HK-2 (cell line): ENCODE measurements at regions not wholly inside any gene's neighbourhood (a gene's known extent, or its start where the extent isn't known, plus 50 kb on each side); places are given as distances from the start of the nearest gene placed in this dataset.

Experiments
- DNase-seq: peaks from one replicate; pipeline ENCODE4 v3.0.0-alpha.2; 2018; ENCODE audit not compliant: unreplicated experiment

DNA sequence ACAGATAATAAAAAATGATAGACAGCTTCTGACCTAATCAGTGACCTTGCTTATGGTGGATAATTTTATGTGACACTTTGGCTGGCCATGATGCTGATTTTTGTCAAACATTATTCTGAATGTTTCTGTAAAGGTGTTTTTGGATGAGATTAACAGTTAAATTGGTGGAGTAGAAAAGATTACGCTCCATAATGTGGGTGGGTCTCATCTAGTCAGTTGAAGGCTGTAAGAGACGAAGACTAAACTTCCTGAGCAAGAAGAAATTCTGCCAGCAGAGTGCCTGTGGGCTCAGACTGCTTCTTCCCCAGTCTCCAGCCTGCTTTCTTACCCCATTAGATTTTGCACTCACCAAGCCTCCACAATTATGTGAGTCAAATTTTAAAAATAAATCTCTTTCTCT lies 214.9 kb upstream of the ITGA4 start:
- no peak for DNase-seq

GRCh38 chr2:181243319-181243718 lies 213.9 kb upstream of the ITGA4 start:
- DNase-seq = no peak

DNA sequence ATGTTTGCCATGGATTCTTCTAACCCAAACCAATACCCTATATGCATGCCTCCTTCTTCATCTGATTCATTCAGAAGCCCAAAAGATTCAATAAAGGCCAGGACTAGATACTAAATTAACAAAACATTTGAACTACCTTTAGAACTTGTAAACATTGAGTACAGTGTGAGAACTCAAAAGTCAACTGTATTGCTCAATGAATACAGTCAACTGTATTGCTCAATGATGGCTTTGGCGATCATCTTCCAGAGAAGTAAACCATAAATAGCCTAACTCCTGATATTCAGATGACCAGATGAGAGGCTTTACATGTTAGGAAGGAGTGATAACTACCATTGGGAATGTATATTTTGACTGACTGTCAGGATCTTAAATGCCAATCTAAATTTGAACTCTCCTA lies 206.5 kb upstream of the ITGA4 start:
- no peak for DNase-seq

GRCh38 chr2:181252262-181253148 lies 204.7 kb upstream of the ITGA4 start:
- no peak for DNase-seq

DNA sequence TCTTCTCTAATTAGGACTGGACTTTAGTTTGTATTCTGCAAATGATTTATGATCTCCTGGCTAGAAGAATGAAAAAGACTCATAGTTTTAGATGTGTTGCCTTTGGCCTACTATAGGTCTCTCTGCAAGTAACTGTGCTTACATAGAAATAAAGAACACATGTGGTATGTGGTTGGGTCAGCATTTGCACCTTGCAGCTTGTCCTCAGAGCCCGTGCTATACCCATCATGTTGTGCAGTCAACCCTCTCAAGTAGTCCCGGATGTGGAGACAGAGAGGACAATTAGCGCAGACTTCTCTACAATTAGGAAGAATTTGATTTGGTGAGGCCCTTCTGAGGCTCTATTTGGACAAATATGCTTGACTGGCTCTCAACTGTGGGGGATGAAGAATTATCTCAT lies 203.7 kb upstream of the ITGA4 start:
- DNase-seq = no peak

GRCh38 chr2:181255651-181256050 lies 201.5 kb upstream of the ITGA4 start:
- DNase-seq = no peak

- DNase-seq = no peak
Observed at GRCh38 chr2:181258720-181259119, 198.5 kb upstream of the ITGA4 start.

- DNase-seq = no peak
Observed at GRCh38 chr2:181262782-181263181, 194.4 kb upstream of the ITGA4 start.

DNA sequence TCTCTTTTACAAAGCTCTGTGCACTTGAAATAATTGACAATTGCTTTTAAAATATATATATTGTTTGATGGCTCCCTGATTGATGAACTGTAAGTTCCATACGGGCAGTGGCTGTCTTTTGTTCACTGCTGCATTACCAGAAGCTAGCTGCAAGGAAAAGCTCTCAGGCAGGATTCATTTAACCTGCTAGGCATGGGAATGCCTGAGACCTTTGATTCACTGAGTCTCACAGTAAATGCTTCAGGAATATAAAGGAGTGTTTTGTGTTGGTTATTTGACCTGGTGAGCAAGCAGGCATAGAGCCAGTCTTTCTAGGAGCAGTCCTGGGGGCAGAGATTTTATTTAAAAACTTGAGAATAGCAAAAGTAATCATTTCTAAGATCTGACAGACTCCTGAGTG lies 193.2 kb upstream of the ITGA4 start:
- no peak for DNase-seq

- DNase-seq = no peak
Observed at GRCh38 chr2:181264441-181264840, 192.7 kb upstream of the ITGA4 start.

- no peak for DNase-seq
Observed at GRCh38 chr2:181266614-181267013, 190.6 kb upstream of the ITGA4 start.

- DNase-seq = no peak
Observed at GRCh38 chr2:181268174-181268867, 188.9 kb upstream of the ITGA4 start.

- DNase-seq = no peak
Observed at GRCh38 chr2:181273986-181274385, 183.2 kb upstream of the ITGA4 start.

- no peak for DNase-seq
Observed at GRCh38 chr2:181275643-181276070, 181.5 kb upstream of the ITGA4 start.

DNA sequence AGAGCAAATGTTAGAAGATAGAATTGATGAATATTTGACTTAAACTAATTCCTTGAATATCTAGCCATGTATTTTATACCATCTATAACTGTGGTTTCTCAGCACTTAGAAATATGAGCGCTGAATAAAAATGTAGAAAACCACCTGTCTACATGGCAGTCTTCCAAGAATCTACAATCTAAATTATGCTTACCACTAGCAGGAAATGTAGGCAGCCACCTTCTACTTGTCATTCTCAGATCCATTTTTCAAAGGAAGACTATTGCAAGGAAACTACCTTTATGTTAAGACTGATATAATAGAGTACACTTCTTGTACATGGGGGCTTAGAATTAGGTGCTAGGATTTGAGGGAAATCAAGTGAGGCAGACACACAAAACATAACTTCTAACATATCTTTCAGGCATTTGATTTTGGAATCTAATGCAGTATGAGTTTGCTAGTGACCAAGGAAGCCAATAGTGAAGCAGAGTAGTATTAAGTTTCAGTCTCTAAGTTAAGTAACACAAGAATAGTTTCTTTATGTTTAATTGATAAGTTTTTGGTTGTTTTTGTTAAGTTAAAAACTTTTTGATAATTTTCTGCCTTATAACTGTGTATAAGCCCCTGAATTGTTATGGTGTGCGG lies 175.9 kb upstream of the ITGA4 start:
- no peak for DNase-seq

- DNase-seq = no peak
Observed at GRCh38 chr2:181285116-181285515, 172.1 kb upstream of the ITGA4 start.

- DNase-seq = no peak
Observed at GRCh38 chr2:181289698-181290097, 167.5 kb upstream of the ITGA4 start.

GRCh38 chr2:181290182-181290581 lies 167.0 kb upstream of the ITGA4 start:
- no peak for DNase-seq

- DNase-seq = no peak
Observed at GRCh38 chr2:181294979-181295378, 162.2 kb upstream of the ITGA4 start.

DNA sequence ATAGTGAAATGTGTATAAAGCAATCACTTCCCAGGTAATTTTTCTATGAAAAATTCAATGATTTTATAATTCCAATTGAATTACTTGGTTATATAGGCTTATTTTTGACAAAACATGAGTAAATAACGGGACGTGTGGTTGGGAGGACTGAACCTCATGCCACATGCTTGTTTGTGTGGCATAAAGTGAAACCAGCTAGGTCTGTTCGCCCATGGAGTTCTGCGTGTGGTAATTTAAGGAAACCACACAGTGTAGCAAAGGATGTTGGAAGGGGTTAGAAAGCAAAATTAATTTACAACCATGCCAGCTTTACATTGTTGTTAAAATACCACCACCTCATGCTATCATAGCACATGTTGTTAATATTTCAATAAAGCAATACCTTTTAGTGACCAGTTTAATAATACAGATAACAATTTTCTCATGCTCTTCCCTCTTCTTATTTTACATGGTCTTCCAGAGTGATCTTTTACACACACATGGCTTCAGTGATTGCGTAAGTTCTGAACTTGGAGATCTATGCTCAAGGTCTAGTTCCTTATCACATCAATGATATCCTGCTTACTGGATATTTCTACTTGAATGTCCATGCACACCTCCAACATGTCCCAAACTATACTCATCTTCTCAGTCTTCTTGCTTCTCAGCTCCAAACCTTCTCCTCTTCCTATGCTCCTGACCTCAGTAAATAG lies 156.4 kb upstream of the ITGA4 start:
- no peak for DNase-seq

GRCh38 chr2:181304011-181304844 lies 153.0 kb upstream of the ITGA4 start:
- DNase-seq = no peak
